Kidney tubule cell (primary cell): ENCODE measurements at regions not wholly inside any gene's neighbourhood (a gene's known extent, or its start where the extent isn't known, plus 50 kb on each side); places are given as distances from the start of the nearest gene placed in this dataset.
A peak's percentile ranks its signal among the peaks of the same experiment; 100 is the strongest.

ENCODE experiments used
- DNase-seq: peaks from one replicate; pipeline ENCODE4 v3.0.0-alpha.2; 2018; ENCODE audit warnings: low spot score

DNA sequence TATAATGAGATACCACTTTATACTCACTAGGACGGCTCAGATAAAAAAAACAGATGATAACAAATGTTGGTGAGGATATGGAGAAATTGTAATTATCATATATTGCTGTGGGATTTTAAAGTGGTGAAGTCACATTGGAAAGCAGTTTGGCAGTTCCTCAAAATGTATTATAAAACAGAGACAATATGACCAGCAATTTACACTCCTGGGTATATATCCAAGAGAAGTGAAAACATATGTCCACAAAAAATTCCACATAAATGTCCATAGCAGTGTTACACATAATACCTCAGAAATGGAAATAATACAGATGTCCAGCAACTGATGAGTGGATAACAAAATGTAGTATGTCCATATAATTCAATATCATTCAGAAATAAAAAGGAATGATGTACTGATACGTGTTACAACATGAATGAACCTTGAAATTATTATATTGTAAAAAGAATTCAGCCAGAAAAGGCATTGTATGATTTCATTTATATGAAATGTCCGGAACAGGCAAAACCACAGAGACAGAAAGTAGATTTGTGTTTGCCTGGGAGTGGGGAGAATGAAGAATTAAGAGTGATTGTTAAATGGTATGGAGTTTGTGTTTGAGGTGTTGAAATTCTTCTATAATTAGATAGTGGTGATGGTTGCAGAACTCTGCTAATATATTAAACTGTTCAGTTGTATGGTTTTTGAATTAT lies 220.9 kb downstream of the SLC7A11 start:
- no peak for DNase-seq

DNA sequence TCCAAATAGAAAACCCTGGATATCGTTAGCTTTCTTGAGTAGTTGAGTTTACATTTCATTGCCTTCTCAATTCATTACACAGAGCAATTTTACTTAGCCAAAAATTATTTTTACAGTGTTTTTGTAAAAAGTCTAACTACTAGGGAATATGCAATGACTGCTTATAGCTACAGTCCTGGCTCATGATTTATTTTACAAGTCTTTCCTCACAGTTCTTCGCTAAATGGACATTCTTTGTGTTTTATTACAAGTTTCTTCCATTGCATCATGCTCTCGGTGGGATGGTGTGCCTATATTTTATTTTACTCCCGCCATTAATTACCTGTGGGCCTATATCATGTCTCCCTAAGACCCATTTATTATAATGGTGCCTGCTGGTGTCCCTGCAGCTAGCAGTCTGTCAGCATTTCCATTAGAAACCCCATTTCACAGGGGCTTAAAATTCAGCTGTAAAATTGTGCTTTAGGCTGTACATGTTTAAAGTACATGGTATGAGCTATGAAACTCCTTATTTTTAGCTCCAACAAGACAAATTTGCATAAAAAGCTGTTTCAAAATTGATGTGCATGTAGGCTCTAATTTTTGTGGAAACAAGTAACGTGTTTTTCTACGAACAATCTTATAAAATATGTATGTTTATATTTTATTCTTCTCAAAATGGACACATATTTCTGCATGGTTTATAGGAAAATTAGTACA lies 227.4 kb downstream of the SLC7A11 start:
- no peak for DNase-seq

DNA sequence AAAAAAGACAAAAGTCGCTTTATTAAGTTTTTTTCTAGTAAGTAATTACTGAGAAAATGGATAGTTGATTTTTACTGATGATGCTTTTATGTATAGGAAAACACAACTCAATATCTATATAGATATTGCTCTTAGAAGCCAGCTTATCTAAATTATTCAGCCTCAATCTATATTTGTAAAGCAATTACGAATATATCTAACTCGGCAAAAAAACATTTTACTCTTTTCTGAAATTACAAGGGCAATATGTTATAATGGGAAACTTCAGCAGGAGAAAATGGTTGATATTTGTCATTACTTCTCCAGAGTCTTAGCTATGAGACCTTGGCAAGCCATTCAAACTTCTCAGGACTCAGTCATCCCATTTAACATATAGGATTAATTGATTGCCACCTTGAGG lies 228.5 kb downstream of the SLC7A11 start:
- no peak for DNase-seq

DNA sequence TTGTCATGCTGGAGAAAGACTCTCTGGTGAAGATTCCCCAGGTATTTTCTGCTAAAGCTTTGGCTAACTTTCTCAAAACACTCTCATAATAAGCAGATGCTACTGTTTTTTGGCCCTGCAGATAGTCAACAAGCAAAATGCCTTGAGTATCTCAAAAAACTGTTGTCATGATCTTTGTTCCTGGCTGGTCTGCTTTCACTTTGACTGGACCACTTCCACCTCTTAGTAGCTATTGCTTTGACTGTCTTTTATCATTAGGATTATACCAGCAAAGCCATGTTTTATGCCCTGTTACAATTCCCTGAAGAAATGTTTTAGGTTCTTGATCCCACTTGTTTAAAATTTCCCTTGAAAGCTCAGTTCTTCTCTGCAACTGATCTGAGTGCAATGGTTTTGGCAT lies 231.5 kb downstream of the SLC7A11 start:
- no peak for DNase-seq

DNA sequence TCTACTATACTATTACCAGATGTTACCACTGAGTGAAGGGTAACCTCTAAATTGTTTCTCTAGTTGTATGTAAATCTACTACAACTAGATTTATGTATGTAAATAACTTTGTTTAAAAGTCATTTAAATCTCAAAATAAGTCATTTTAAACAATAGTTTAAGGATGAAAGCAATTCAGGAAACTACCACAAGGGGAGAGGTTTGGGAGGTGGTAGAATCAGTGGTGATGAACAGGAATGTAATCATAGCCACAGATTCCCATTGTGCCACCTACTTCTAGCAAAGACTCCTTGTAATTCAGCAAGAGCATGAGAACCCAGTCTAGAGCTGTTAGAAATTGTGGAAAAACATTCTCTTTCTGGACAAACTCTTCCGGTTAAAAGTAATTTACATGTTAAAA lies 234.6 kb downstream of the SLC7A11 start:
- DNase-seq: peak; percentile 21

DNA sequence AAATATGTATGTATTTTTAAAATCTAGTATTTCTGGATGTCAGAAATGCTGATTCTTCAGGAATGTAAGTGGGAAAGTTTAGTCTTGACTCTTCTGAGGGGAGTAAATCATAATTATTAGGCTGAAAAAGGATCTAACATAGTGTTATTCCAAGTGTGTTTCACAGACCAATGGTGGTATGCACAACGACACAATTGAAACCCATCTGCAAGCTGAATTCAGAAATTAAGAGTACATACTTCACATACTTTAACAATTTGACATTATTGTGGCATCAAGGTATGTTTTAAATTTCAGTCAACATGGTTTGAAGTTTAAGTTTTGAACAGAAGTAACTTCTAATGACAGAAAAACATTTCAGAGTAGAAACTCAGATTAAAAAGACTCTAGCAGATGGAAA lies 236.7 kb downstream of the SLC7A11 start:
- no peak for DNase-seq

DNA sequence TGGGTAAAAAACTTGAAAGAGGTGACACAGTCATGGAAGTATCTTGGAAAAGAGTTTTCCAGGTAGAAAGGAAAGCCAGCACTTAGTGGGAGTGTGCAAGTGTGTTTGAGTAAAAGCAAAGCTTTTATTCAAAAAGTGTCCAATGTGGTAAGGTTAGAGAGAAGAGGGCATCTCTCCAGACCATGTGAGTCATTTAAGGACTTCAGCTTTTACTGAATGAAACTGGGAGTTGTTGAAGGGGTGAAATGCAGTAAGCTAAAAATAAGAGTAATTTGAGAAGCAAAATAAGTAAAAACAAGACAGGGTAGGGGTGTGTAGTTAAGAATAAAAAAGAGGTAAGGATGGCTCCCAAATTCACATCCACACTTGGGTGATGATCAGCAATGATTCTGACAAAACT lies 238.9 kb downstream of the SLC7A11 start:
- no peak for DNase-seq

DNA sequence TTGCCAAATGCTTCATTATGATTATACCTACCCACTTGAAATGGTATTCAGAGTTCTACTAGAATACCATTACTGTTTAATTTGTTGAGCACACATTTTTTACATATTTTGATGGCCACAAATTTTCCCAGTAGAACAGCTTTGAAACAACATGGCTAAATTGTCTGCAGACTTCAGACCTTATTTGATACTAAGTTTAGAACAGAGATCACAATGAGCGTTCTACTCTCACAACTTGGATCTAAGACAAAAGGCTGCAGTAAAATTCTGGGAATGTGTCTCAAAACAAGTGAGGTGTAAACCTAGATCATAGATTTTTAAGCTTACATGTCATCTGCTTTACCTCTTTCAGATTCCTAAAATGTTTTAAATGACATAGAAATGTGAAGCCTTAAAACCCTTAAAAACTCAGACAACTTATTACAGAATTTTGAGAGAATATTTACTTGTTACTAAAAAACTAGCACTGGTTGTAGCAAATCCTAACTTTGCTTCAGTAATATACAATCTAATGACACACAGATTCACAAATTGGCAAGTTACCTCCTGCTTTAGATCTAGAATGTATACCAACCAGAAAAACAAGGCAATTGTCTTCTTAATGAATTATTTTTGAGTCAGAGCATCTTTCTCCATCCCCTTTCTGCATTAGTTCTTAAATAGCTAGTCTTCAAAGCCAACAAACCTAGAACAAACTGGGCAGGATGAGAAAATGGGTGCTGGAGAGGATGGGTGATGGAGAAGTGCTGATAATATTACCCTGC lies 243.3 kb downstream of the SLC7A11 start:
- peak; percentile 43 for DNase-seq

DNA sequence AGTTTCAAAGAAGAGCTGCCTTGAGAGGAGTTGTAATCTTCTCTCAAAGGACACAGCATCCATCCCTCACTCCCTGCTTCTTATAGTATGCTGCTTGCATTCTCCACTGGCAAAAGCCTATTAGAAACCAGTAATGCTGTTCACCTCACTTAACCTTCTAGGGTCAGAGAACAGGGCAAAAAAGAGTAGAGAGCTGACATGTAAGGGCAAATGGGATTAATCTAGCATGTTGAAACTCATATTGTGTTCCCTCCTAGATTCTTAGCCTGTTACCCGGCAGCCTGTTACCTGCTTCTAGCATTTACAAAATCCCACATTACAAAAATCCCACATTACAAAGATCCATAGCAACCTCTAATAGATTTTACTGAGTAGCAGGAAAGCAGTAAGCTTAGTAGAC lies 244.7 kb downstream of the SLC7A11 start:
- DNase-seq: no peak

DNA sequence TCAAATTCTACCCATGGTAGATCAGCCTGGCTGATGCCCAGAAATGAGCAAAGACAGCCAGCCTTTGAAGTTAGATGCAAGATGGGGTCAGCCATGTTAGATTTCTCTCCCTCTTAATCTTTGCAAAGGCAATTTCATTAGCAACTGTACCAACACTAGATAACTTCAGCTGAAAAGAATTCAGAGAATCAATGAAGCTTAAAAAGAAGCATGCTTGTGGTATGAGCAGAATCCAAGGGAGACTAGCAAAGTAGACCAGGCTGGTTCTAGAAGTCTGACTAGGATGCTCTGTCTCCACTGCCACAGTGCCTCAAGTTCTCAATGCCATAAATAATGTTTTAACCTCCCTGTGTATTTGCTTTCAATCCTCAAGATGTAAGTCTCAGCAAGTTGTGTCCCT lies 247.3 kb downstream of the SLC7A11 start:
- DNase-seq: peak; percentile 83

DNA sequence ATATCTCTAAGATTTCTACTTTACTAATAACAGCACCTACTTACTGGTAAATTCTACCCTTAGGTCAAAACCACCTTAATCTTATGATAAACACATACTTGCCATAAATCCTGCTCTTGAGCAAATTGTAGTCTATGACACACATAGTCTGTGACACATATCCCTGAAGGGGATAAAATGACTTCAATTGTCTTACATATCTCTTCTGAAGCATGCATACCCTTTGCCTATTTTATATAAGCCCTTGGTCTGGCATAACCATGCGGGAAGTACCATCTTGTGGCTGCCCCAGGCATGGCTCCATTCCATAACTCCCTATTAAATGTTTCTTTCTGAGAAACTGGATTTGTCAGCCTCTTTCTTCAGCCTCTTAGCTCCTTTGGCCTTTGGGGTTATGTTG lies 248.9 kb downstream of the SLC7A11 start:
- DNase-seq: no peak

DNA sequence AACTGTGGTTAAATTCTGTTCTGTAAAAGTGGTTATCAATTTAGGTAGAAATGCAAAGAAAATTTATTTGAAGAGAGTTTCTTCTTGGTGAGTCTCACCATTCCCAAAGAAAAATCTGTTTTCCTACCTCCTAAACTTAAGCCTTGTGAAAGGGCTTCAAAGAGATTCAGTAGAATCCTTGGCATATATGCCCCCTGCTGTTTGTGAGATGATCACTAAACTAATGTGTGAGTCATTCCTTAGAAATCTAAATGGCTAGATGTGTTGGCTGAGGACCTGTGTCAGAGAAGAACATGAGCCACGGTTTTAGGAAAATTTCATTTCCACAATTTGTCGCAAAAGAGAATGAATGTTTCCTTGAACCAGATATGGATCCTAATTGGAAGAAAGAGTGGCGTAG lies 260.9 kb downstream of the SLC7A11 start:
- DNase-seq: peak; percentile 43

DNA sequence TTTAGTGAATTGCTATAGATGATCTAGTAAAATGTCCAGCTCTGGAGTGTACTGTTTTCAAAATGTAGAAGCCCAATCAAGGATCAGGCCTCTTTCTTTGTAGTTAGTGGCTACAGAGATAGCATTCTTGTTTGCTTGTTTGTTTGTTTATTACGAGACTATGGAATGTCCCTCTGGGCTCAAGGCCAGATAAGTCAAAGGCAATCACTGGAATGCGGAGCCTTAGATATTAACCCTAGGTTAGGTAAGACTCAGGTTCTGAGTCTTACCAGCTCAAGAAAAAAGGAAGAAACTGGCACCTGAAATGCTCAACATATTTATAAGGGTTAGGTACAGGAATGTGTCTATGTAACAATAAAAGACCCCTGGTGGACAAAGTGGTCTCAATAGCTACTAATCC lies 261.5 kb downstream of the SLC7A11 start:
- DNase-seq: no peak

DNA sequence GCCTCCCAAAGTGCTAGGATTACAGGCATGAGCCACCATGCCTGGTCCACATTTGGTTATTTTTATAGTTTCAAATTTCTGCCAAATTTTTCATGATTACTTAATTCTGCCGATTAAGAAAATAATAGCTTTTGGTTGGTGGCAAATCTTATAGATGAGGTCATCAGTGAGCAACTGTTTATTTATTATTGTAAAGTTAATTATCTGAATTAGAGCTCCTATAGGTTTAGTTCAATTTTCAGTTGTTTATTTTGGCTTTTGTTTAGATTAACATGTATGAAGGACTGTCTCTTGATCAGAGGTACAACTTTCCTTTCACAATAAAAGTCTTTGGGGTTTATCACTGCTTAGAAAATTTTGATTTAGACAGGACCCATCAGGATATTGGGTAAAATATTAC lies 262.2 kb downstream of the SLC7A11 start:
- DNase-seq: no peak

DNA sequence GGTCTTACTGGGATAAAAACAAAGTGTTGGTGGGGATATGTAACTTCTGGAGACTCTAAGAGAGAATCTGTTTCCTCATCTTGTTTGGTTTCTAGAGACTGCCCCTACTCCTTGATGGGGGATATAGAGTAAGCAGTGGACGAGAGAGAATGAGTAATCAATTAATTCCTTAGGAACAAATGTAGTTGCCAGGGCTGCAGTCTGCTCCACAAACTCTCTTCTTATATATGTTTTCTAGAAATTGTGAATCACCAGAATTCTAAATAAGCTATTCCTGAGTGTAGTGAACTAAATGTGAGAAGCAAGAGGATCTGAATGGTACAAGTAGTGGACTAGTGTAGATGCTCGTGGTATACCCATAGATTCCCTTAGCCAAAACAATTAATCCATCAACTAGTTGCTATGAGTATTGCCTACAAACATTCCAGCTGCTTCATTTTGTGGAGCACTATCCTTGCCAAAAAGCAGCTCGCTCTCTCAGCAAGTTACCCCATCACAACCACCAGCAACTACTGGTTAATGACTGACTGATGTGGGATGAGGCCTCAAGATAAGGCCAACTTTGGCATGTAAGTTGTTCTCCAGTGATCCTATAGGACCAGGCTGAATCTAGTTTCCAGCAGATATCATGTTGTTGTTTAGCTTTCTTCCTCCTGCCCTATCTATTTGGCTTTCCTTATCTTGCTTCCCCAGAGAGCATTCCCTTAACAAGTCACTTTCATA lies 273.0 kb downstream of the SLC7A11 start:
- DNase-seq: peak; percentile 34

DNA sequence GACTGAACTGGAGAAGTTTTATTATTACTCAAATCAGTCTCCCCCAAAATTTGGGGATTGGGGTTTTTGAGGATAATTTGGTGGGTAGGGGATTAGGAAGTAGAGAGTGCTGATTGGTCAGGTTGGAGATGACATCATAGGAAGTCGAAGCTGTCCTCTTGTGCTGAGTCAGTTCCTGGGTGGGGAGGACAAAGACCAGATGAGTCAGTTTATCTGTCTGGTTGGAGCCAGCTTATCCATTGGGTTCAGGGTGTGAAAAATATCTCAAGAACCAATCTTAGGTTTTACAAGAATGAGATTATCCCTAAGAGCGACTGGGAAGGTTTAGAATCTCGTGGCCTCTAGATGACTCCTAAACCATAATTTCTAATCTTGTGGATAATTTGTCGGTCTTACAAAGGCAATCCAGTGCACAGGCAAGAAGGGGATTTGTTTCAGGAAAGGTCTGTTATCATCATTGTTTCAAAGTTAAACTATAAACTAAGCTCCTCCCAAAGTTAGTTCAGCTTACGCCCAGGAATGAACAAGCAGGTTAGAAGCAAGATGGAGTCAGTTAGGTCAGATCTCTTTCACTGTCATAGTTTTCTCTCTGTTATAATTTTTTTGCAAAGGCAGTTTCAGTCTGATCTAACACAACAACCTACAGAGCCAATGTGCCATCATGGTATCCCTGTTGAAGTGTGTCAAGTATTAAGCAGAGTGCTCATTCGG lies 274.5 kb downstream of the SLC7A11 start:
- peak; percentile 14 for DNase-seq

DNA sequence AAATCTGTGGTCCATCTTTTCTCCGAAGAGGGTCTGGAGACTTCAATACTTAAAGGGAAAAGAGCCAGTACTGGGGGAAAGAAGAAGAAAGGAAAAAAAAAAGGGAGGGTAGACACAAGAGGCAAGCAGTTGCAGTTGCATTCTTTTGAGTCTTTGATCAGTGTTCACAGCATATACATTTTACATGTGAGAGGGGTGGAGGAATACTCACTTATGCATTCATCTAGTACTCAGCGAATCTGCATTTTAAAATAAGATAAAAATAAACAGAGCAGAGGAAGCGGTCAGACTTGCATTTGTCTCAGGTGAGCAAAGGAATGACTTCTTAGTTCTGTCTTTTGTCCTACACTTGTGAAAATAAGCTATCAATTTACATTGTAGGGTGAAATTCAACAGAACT lies 275.6 kb downstream of the SLC7A11 start:
- no peak for DNase-seq

DNA sequence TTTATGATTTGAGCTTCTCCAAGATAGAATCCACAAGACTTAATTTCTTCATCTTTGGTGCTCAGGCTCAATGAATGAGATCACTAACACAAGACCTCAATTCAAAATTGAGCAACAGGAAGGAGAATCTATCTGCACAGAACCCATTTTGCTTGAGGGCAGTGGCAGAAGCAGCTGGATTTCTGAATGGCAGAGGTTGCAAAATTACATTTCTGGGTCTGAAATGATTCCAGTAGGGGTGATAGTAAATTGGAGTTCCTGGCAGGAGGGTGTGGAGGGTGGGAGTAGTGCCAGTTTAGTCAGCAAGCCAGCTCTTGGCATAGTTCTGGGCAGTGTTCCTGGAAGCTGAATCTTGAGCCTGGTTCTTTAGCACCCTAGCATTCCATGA lies 281.1 kb downstream of the SLC7A11 start:
- peak; percentile 19 for DNase-seq

DNA sequence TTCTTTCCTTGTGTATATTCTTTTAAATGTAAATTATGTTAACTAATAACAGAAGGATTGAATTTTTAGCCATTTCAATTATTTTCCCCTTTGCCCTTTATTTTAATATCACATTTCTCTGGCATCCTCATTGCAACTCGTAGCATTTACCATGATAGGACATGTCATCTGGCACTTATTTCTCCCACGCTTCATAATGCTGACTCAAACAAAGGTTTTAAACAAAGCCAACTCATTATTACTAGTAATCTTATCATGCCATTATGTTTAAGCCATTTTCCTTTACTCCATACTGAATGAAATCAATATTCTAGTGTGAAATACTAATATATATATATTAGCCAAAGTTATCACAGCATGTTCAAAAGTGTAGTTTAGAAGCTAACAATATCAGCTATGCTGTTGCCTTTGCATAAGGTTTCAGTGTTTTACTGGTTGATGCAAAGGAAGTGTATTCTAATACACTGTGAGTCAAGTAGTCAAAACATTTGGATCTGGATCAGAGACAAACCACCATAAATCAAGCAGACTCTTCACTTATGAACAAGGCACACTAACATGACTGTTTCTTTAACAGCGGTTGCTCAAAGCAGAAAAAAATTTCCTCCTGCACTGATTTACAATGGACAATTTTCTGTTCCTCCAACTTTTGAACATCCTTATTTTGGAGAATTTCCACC lies 281.6 kb downstream of the SLC7A11 start:
- DNase-seq: peak; percentile 34

DNA sequence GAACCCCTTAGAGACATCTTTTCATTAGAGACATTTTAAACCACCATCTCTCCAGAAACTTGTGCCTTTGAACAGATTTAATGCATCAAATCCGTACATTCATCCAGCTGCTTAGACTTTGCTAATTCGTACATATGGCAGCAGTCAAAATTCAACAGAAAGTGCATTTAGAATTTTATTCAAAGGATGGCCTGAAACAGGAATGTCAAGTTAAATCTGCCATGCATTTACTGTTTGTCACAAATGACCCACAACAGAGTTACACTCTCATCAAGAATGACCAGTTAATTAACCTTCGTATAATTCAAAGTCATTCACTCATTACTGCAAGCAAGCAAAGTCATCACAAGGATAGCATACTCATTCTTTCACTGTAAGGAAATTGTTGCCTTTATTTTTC lies 284.3 kb downstream of the SLC7A11 start:
- DNase-seq: no peak

DNA sequence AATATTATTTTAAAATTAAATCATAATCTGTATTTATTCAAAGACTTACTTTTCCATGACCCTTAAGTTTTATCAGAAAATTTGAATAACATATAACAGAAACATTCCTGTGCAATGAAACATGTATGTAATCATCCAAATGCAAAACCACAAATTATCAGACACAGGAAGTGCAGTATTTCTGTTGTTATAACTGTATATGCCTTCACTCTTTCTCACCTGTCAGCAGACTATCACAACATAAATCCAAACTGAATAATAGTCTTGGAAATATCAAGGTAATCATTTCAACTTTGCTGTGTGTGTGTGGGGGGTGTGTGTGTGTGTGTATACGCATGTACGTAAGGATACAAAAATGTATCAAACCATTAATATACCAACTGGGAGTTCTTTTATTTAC lies 285.9 kb downstream of the SLC7A11 start:
- DNase-seq: no peak
